ENCODE measurements at regions not wholly inside any gene's neighbourhood (a gene's known extent, or its start where the extent isn't known, plus 50 kb on each side); places are given as distances from the start of the nearest gene placed in this dataset.
"Not testable (repeated sequence)": the region's sequence is repeated elsewhere in the genome, so short reads cannot be mapped to it uniquely, and the experiment has no call there.

GRCh38 chr6:11307226-11307625 lies 74.8 kb upstream of the NEDD9 start:
- Histone ChIP-seq H3K36me3 (ENCODE audit: low read length) (peaks cover 17% of the 10 kb centered on the region), H3K9me3 (ENCODE audit: insufficient read depth, low read length) (no peaks in the 10 kb centered on the region), H3K27ac (ENCODE audit: low read depth, low read length) (no peak overlapping the region), H3K79me2 (ENCODE audit: insufficient read depth, low read length) (peaks cover 14% of the 10 kb centered on the region), H3K4me2 (ENCODE audit: low read depth, low read length, poor library complexity, severe bottlenecking) (no peak overlapping the region), H3K9me2 (replicated peaks; ENCODE audit: insufficient read depth, low read length) (no peaks in the 10 kb centered on the region), H3K9ac (ENCODE audit: low read length) (no peak overlapping the region), H2AFZ (ENCODE audit: low read depth, low read length, severe bottlenecking) (no peak overlapping the region), H3K27me3 (ENCODE audit: low read length) (no peaks in the 10 kb centered on the region), H4K20me1 (ENCODE audit: low read depth, low read length) (no peaks in the 10 kb centered on the region), H3K4me3 (ENCODE audit: insufficient read depth, low read length, poor library complexity, severe bottlenecking) (no peak overlapping the region), H3F3A (ENCODE audit: insufficient read depth) (no peaks in the 10 kb centered on the region)
- TF ChIP-seq CTCF (IDR thresholded peaks at IDR 0.05; ENCODE audit: insufficient read depth, low read length, poor library complexity, severe bottlenecking): no peak
- TF ChIP-seq EZH2phosphoT487 (conservative IDR thresholded peaks at IDR 0.05; ENCODE audit: low read length): no peak

- Histone ChIP-seq H4K20me1 (ENCODE audit: low read depth, low read length) (no peaks in the 10 kb centered on the region), H3K9ac (ENCODE audit: low read length) (no peak overlapping the region), H3K27ac (ENCODE audit: low read depth, low read length) (no peak overlapping the region), H3K27me3 (ENCODE audit: low read length) (no peaks in the 10 kb centered on the region), H2AFZ (ENCODE audit: low read depth, low read length, severe bottlenecking) (no peak overlapping the region), H3K9me3 (ENCODE audit: insufficient read depth, low read length) (no peaks in the 10 kb centered on the region), H3K4me3 (ENCODE audit: insufficient read depth, low read length, poor library complexity, severe bottlenecking) (no peak overlapping the region), H3K36me3 (ENCODE audit: low read length) (peaks cover 17% of the 10 kb centered on the region), H3F3A (ENCODE audit: insufficient read depth) (no peaks in the 10 kb centered on the region), H3K9me2 (replicated peaks; ENCODE audit: insufficient read depth, low read length) (no peaks in the 10 kb centered on the region), H3K79me2 (ENCODE audit: insufficient read depth, low read length) (peaks cover 14% of the 10 kb centered on the region), H3K4me2 (ENCODE audit: low read depth, low read length, poor library complexity, severe bottlenecking) (no peak overlapping the region)
- TF ChIP-seq EZH2phosphoT487 (conservative IDR thresholded peaks at IDR 0.05; ENCODE audit: low read length): no peak
- TF ChIP-seq CTCF (IDR thresholded peaks at IDR 0.05; ENCODE audit: insufficient read depth, low read length, poor library complexity, severe bottlenecking): no peak
Measured at GRCh38 chr6:11304946-11305345, 72.5 kb upstream of the NEDD9 start.

- not testable (repeated sequence) for H3K27ac ChIP-seq (ENCODE audit: low read depth, low read length); H3K4me2 ChIP-seq (ENCODE audit: low read depth, low read length, poor library complexity, severe bottlenecking); H3K4me3 ChIP-seq (ENCODE audit: insufficient read depth, low read length, poor library complexity, severe bottlenecking); H3K9ac ChIP-seq (ENCODE audit: low read length); H3F3A ChIP-seq (ENCODE audit: insufficient read depth); H3K9me2 ChIP-seq (replicated peaks; ENCODE audit: insufficient read depth, low read length); H3K27me3 ChIP-seq (ENCODE audit: low read length); H4K20me1 ChIP-seq (ENCODE audit: low read depth, low read length); H3K9me3 ChIP-seq (ENCODE audit: insufficient read depth, low read length); H2AFZ ChIP-seq (ENCODE audit: low read depth, low read length, severe bottlenecking)
- Histone ChIP-seq H3K79me2 (ENCODE audit: insufficient read depth, low read length) (peaks cover 15% of the 10 kb centered on the region; the same call in 1 of the 2 replicates), H3K36me3 (ENCODE audit: low read length) (peaks cover 26% of the 10 kb centered on the region)
Measured at GRCh38 chr6:11299876-11300428, 67.5 kb upstream of the NEDD9 start.

GRCh38 chr6:11299421-11299784 lies 66.9 kb upstream of the NEDD9 start:
- not testable (repeated sequence) for H3K4me3 ChIP-seq (ENCODE audit: insufficient read depth, low read length, poor library complexity, severe bottlenecking); H3K4me2 ChIP-seq (ENCODE audit: low read depth, low read length, poor library complexity, severe bottlenecking); H3K27me3 ChIP-seq (ENCODE audit: low read length); H3K9me3 ChIP-seq (ENCODE audit: insufficient read depth, low read length); H4K20me1 ChIP-seq (ENCODE audit: low read depth, low read length); H2AFZ ChIP-seq (ENCODE audit: low read depth, low read length, severe bottlenecking); H3K9me2 ChIP-seq (replicated peaks; ENCODE audit: insufficient read depth, low read length); H3F3A ChIP-seq (ENCODE audit: insufficient read depth); H3K9ac ChIP-seq (ENCODE audit: low read length); H3K27ac ChIP-seq (ENCODE audit: low read depth, low read length)
- Histone ChIP-seq H3K36me3 (ENCODE audit: low read length) (peaks cover 23% of the 10 kb centered on the region), H3K79me2 (ENCODE audit: insufficient read depth, low read length) (peaks cover 15% of the 10 kb centered on the region; the same call in 1 of the 2 replicates)

Measured in SU-DHL-6 (cell line).